ENCODE measurements at regions not wholly inside any gene's neighbourhood (a gene's known extent, or its start where the extent isn't known, plus 50 kb on each side); places are given as distances from the start of the nearest gene placed in this dataset.

GRCh38 chr4:186885289-186885688, 161.6 kb upstream of the FAT1 start:
- TF ChIP-seq, protein P1, sequence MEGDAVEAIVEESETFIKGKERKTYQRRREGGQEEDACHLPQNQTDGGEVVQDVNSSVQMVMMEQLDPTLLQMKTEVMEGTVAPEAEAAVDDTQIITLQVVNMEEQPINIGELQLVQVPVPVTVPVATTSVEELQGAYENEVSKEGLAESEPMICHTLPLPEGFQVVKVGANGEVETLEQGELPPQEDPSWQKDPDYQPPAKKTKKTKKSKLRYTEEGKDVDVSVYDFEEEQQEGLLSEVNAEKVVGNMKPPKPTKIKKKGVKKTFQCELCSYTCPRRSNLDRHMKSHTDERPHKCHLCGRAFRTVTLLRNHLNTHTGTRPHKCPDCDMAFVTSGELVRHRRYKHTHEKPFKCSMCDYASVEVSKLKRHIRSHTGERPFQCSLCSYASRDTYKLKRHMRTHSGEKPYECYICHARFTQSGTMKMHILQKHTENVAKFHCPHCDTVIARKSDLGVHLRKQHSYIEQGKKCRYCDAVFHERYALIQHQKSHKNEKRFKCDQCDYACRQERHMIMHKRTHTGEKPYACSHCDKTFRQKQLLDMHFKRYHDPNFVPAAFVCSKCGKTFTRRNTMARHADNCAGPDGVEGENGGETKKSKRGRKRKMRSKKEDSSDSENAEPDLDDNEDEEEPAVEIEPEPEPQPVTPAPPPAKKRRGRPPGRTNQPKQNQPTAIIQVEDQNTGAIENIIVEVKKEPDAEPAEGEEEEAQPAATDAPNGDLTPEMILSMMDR (IDR thresholded peaks at IDR 0.05): no peak
- TF ChIP-seq POLR2A (IDR thresholded peaks at IDR 0.05) (no peak), EP300 (IDR thresholded peaks at IDR 0.05) (no peak)

Data from gastroesophageal sphincter (tissue), 3 donors.